ENCODE measurements at regions not wholly inside any gene's neighbourhood (a gene's known extent, or its start where the extent isn't known, plus 50 kb on each side); places are given as distances from the start of the nearest gene placed in this dataset.
"Not testable (repeated sequence)": the region's sequence is repeated elsewhere in the genome, so short reads cannot be mapped to it uniquely, and the experiment has no call there.

DNA sequence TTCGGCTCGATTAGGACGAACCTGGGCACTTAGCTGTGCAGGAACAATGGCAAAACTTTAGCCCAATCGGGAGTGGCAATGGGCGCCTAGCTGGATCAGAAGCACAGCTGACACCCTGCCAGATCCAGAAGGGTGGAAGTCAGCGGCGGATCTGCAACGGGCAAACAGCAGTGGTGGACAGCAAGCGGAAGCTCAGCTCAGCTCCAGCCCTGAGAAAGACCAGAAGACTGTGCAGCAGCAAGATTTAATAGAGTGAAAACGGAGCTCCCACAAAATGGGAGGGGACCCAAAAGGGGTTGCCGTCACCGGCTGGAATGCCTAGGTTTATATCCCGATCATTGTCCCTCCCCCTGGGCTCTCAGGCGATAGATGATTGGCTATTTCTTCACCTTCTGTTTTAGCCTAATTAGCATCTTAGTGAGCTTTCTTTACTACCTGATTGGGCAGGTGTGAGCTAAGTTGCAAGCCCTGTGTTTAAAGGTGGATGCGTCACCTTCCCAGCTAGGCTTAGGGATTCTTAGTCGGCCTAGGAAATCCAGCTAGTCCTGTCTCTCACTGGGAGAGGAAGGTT lies 1237.9 kb downstream of the CDH12 start:
- no peak for FAIRE-seq
- DNase-seq (ENCODE audit: low spot score in 2 of 2), result no peak

DNA sequence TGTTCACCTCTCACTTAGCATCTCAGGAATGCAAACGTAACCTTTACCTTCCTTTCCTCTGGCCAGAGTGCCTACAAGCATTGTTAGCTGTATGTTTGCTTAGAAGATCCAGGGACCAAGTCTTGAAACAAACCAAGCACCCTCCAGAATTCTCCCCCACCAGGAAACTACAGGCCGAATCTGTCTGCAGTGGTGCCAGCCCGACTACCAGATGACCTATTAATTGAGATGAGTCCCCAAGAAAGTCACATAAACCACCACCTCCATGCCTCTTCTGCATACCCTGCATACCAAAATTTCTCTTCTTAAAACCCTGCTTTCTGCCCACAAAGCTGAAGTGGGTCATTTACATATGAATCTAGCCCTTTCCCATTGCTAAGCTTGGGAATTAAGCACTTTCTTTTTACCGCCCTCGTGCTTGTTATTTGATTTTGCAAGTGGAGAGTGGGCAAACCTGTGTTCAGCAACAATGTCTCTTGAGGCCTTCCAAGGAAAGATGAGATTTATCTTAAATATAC lies 1239.1 kb downstream of the CDH12 start:
- FAIRE-seq (no peak), DNase-seq (ENCODE audit: low spot score in 2 of 2) (no peak)

DNA sequence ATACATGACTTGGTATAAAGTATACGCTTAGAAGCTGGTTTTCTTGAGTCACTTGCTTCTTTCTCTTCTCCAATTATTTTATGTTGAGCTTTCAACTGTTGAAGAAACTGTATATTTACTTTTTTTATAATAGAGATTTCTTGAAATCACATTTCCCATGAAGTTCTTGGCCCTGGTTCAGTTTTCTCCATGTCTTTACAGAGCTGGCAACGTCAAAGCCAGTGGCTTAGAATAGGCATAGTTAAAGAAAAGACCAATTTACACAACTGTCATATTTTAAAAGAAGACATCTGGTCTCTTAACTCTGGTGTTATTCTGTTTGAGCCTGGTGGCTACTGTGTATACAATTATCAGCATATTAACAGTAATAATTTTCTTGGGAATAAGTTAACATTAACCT lies 1249.3 kb downstream of the CDH12 start:
- DNase-seq (ENCODE audit: low spot score in 2 of 2) (no peak), FAIRE-seq (no peak)

- no peak for FAIRE-seq
- no peak for DNase-seq (ENCODE audit: low spot score in 2 of 2)
Observed at GRCh38 chr5:21594566-21594965, 1258.6 kb downstream of the CDH12 start.

GRCh38 chr5:21593261-21593660 lies 1259.9 kb downstream of the CDH12 start:
- no peak for FAIRE-seq
- DNase-seq (ENCODE audit: low spot score in 2 of 2), result no peak

- DNase-seq (ENCODE audit: low spot score in 2 of 2) (no peak), FAIRE-seq (no peak)
Observed at GRCh38 chr5:21581508-21581907, 1271.6 kb downstream of the CDH12 start.

- FAIRE-seq, result no peak
Observed at GRCh38 chr5:21574961-21575360, 1278.2 kb downstream of the CDH12 start.

DNA sequence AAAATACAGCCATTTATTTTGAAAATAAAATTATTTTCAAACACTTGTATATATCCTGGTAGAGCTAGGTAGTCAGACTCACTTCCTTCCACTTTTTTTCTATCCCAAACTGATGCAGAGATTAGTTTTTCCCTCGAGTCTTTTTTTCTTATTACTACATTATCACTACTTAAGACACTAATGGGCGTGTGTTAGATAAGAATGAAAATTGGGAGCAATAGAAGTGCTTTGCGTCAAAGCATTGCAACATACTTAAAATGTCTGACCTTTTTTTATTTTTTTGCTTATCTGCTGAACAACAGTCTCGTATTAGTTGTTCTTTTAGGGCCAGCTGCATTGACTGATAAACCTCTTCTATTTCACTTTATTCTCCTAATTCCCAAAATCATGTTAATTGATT lies 1278.7 kb downstream of the CDH12 start:
- no peak for DNase-seq (ENCODE audit: low spot score in 2 of 2)
- FAIRE-seq, result no peak

More at GRCh38 chr5:21574961-21575360, 1278.2 kb downstream of the CDH12 start:
- no peak for DNase-seq (ENCODE audit: low spot score in 2 of 2)

DNA sequence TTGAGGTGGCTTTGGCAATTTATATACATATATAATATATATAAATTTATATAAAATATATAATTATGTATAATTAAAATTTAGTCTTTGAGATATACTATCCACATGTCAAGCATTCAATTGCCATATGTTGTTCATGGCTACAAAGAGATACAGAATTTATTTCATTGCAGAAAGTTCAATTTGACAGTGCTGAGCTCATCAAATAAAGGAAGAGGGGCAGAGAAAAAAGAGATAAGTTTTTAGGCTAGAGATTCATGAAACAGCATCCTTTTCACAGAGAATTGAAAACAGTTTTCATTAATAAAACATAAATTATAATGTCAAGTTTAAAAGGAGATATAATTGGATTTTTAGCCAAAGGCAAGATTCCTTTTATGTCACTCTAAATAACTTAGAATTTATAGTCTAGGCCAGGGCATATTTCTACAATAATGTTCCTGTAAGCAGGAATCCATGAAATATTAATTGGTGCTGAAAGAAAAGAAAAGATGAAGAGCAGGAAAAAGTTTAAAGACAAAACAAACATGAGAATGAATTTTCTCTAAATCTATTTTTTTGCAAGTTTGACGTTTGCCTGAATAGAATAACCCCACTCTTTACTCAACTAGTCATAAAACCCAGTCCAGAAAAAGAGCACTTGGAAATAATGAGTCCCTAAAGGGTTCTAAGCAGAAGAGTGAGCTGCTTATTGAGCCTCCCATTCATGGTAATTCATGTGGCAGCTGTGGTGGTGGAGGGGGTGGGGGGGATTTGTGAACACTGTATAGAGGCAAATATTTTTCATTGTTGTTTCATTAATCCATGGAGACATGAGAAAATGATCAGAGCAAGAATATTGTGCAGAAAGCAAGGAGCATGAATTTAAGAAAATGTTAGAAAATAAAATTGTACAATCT lies 1279.5 kb downstream of the CDH12 start:
- no peak for DNase-seq (ENCODE audit: low spot score in 2 of 2)
- FAIRE-seq, result no peak

DNA sequence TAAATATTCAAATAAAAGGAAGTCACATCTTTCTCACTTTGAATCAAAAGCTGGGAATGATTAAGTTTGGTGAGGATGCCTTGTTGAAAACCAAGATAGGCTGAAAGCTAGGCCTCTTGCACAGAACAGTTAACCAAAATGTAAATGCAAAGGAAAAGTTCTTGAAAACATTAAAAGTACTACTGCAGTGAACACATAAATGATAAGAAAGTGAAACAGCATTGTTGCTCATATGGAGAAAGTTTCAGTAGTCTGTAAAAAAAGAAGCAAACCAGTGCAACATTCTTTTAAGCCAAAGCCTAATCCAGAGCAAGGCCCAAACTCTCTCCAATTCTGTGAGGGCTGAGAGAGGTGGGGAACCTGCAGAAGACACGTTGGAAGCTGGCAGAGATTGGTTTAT lies 1281.9 kb downstream of the CDH12 start:
- not testable (repeated sequence) for FAIRE-seq; DNase-seq (ENCODE audit: low spot score in 2 of 2)

GRCh38 chr5:21559109-21559508 lies 1294.0 kb downstream of the CDH12 start:
- not testable (repeated sequence) for DNase-seq (ENCODE audit: low spot score in 2 of 2); FAIRE-seq

DNA sequence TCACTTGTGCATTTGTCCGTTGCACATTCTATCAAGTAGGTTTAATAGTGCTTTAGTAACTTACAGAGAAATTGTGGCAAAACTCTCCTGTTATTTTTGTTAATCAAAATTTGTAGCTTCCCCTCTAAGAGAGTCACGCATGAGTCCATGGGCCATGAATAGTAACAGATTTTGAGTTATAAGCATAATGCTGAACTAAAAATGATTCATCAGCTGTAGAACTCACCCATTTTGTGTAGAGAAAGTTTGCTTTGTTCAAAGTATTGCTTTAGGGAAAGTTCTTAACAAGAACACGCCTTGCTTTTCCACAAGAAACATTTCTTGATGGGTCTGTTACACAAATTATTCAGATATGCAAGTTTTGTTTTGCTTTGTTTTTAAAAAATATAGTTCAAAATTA lies 1300.9 kb downstream of the CDH12 start:
- not testable (repeated sequence) for DNase-seq (ENCODE audit: low spot score in 2 of 2); FAIRE-seq

- DNase-seq (ENCODE audit: low spot score in 2 of 2); FAIRE-seq: not testable (repeated sequence)
Observed at GRCh38 chr5:21550916-21551315, 1302.2 kb downstream of the CDH12 start.

DNA sequence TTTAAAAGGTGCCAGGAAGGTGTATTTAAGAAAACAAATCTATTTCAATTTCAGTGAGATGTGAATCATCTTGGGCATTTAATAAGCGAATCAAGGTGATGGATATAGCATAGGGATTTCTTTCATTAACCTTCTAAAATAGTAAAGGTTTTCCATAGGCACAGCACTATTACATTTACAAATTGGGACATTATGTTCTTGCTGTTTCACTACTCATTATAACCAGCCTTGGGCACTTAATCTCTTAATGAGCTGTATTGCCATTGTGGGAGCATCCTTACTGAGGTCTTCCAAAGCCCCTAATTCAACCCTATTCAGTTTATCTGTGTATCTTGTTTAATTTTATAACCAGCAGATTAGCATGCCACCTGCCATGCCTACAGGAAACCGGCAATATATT lies 1305.5 kb downstream of the CDH12 start:
- not testable (repeated sequence) for DNase-seq (ENCODE audit: low spot score in 2 of 2); FAIRE-seq

- DNase-seq (ENCODE audit: low spot score in 2 of 2); FAIRE-seq: not testable (repeated sequence)
Observed at GRCh38 chr5:21535114-21535513, 1318.0 kb downstream of the CDH12 start.

GRCh38 chr5:21521157-21521556 lies 1332.0 kb downstream of the CDH12 start:
- not testable (repeated sequence) for DNase-seq (ENCODE audit: low spot score in 2 of 2); FAIRE-seq

GRCh38 chr5:21496926-21497325 lies 1356.2 kb downstream of the CDH12 start:
- not testable (repeated sequence) for DNase-seq (ENCODE audit: low spot score in 2 of 2); FAIRE-seq

DNA sequence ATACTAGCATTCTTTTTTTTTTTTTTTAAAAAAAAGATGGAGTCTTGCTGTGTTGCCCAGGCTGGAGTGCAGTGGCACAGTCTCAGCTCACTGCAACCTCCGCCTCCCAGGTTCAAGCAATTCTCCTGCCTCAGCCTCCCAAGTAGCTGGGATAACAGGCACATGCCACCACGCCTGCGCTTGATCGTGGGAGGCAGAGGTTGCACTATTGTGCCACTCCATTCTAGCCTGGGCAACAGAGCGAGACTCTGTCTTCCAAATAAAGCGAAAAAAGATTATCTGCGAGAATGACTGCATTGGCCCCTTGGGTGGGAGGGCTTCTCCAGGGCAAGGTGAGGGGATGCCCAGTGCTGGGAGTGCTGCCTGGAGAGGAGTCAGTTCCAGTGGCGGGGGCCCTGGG lies 1357.1 kb downstream of the CDH12 start:
- DNase-seq (ENCODE audit: low spot score in 2 of 2); FAIRE-seq: not testable (repeated sequence)

GRCh38 chr5:21495235-21495634 lies 1357.9 kb downstream of the CDH12 start:
- DNase-seq (ENCODE audit: low spot score in 2 of 2), result not testable (repeated sequence)

GRCh38 chr5:21494033-21494432 lies 1359.1 kb downstream of the CDH12 start:
- not testable (repeated sequence) for DNase-seq (ENCODE audit: low spot score in 2 of 2); FAIRE-seq

More at GRCh38 chr5:21495235-21495634, 1357.9 kb downstream of the CDH12 start:
- not testable (repeated sequence) for FAIRE-seq

- not testable (repeated sequence) for FAIRE-seq; DNase-seq (ENCODE audit: low spot score in 2 of 2)
Observed at GRCh38 chr5:21491182-21491581, 1362.0 kb downstream of the CDH12 start.
